ENCODE measurements at regions not wholly inside any gene's neighbourhood (a gene's known extent, or its start where the extent isn't known, plus 50 kb on each side); places are given as distances from the start of the nearest gene placed in this dataset.

DNA sequence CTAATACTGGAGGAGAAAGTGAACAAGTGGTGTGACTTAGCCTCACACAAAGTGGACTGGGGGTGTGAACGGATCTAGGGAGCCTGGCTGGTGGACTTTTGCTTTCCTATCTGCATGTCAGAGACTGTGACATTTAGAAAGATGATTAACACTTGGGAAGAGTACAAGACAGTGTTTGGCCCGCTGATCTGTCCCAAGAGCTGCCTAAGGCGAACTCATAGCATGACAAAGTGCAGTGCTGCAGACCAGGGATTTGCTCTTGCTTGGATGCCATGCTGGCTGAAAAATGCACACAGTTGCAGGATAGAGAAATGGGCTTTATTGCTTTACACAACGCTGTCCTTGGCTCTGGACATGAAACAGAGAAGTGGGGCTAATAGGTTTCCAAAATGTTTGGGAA is 386.0 kb upstream of the MAN1A1 start:
- TF ChIP-seq NR3C1 (CRISPR knock-in tag; conservative IDR thresholded peaks at IDR 0.05; ENCODE audit: low read depth) (no peak), E2F1 (CRISPR knock-in tag; IDR thresholded peaks at IDR 0.05) (no peak), MXD4 (CRISPR knock-in tag; IDR thresholded peaks at IDR 0.05; ENCODE audit: borderline replicate concordance) (no peak), AFF4 (CRISPR knock-in tag; IDR thresholded peaks at IDR 0.05; ENCODE audit: borderline replicate concordance) (no peak), CREB1 (CRISPR knock-in tag; IDR thresholded peaks at IDR 0.05) (no peak), OVOL2 (CRISPR knock-in tag; IDR thresholded peaks at IDR 0.05; ENCODE audit: borderline replicate concordance) (no peak), NR2C2 (CRISPR knock-in tag; IDR thresholded peaks at IDR 0.05) (no peak), ESRRA (CRISPR knock-in tag; IDR thresholded peaks at IDR 0.05; ENCODE audit: borderline replicate concordance) (no peak), CREM (CRISPR knock-in tag; IDR thresholded peaks at IDR 0.05) (no peak), GRHL2 (CRISPR knock-in tag; IDR thresholded peaks at IDR 0.05; ENCODE audit: insufficient replicate concordance, severe bottlenecking) (no peak)
- TF ChIP-seq, protein P1, sequence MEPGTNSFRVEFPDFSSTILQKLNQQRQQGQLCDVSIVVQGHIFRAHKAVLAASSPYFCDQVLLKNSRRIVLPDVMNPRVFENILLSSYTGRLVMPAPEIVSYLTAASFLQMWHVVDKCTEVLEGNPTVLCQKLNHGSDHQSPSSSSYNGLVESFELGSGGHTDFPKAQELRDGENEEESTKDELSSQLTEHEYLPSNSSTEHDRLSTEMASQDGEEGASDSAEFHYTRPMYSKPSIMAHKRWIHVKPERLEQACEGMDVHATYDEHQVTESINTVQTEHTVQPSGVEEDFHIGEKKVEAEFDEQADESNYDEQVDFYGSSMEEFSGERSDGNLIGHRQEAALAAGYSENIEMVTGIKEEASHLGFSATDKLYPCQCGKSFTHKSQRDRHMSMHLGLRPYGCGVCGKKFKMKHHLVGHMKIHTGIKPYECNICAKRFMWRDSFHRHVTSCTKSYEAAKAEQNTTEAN (CRISPR knock-in tag; IDR thresholded peaks at IDR 0.05): no peak
- TF ChIP-seq, protein P2, sequence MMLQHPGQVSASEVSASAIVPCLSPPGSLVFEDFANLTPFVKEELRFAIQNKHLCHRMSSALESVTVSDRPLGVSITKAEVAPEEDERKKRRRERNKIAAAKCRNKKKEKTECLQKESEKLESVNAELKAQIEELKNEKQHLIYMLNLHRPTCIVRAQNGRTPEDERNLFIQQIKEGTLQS (CRISPR knock-in tag; conservative IDR thresholded peaks at IDR 0.05): no peak
- TF ChIP-seq, protein P3, sequence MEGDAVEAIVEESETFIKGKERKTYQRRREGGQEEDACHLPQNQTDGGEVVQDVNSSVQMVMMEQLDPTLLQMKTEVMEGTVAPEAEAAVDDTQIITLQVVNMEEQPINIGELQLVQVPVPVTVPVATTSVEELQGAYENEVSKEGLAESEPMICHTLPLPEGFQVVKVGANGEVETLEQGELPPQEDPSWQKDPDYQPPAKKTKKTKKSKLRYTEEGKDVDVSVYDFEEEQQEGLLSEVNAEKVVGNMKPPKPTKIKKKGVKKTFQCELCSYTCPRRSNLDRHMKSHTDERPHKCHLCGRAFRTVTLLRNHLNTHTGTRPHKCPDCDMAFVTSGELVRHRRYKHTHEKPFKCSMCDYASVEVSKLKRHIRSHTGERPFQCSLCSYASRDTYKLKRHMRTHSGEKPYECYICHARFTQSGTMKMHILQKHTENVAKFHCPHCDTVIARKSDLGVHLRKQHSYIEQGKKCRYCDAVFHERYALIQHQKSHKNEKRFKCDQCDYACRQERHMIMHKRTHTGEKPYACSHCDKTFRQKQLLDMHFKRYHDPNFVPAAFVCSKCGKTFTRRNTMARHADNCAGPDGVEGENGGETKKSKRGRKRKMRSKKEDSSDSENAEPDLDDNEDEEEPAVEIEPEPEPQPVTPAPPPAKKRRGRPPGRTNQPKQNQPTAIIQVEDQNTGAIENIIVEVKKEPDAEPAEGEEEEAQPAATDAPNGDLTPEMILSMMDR (IDR thresholded peaks at IDR 0.05): no peak
- TF ChIP-seq, protein P4, sequence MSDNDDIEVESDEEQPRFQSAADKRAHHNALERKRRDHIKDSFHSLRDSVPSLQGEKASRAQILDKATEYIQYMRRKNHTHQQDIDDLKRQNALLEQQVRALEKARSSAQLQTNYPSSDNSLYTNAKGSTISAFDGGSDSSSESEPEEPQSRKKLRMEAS (CRISPR knock-in tag; IDR thresholded peaks at IDR 0.05): no peak
